Activated CD4-positive, alpha-beta T cell treated with anti-CD3 and anti-CD28 coated beads, Interleukin-2, Interleukin-4, amounts not matched to agents 100 ng/mL and 50 ng/mL, durations not matched to agents 16 hours and 8 hours (primary cell): ENCODE measurements at regions not wholly inside any gene's neighbourhood (a gene's known extent, or its start where the extent isn't known, plus 50 kb on each side); places are given as distances from the start of the nearest gene placed in this dataset.

Source experiments
- DNase-seq: peaks from one replicate; pipeline ENCODE4 v3.0.0-alpha.2; 2020; ENCODE audit warnings: low spot score

DNA sequence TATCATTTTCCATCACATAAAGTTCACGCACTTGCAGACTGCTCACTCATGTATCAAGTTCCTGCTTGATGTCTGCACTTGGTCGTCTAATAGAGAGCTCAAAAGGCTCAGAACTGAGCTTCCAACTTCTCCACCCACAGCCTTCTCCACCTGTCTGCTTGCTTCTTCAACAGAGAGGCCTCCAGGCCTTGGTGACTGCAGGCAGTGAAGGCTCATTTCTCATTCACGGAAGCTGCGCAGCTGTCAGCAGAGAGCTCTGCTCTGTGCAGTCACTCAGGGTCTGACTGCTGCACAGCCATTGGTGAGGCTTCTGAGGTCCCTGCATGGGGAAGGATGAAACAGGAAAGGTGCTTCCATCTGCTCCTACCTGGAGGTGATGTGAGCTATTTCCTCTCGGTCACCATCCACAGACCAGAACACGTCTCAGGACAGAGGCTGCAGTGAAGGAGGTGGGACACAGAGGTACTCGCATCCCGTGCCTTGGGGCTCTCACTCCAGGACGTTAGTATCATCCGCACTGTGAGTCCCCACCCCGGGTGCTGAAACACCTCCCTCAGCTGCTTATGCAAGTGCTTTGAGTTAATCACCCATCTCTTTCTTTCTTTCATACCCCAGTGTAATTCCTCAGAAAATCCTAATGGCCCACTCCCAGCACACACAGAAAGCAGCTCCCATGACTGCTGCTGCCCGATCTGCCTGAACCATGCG is 126.2 kb downstream of the TMEM18 start:
- DNase-seq = no peak

GRCh38 chr2:545711-546650 is 131.2 kb downstream of the TMEM18 start:
- no peak for DNase-seq

DNA sequence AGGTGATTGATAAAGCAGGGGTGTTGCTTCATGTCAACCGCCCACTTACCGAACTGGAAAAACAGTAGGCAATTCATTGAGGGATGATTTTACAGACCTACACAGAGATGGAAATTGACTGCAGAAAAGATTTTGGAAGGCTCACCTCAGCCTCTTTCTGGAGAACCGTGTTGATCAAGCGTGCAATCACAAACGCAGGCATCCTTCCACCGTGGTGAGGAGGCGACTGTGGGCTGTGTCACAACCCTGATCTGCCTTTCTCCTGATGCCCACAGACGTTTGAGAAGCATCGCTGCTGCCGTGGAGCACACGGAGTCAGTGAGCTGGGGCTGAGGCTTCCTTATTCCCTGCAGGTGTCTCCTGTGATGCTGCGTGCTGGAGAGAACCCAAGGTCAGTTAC is 132.0 kb downstream of the TMEM18 start:
- no peak for DNase-seq

DNA sequence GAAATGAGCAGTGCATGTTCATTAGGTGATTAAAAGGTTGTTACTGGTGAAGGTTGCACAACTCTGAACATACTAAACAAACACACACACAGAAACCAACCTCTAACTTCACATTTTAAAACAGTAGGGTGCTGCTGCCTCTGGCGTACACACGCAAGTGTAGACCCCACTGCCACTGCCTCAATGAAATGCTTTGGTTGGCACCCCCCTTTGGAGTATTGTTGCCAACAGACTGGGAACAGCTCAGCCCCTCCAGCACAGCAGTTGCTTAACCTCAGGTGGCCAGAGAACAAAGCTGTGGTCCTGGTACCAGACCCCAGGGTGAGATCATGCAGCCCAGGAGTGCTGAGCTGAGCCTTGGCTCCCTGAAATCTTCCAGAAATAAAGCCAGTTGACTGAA is 138.6 kb downstream of the TMEM18 start:
- DNase-seq = no peak

DNA sequence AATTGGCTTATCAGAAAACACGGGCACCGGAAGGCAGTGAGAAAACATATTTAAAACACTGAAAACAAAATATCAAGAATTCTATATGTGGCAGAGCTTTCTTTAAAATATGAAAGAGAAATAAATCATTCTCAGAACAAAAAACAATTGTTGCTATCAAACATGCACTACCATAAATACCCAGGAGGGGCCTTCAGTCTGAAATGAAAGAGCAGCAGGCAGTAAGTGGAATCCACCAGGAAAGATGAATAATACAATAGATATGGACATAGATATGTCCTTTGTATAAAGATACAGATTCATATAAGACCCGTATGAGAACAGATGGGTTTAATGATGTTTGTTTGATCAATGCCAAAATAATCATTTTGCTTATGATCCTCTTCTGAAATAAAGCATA is 142.0 kb downstream of the TMEM18 start:
- no peak for DNase-seq

DNA sequence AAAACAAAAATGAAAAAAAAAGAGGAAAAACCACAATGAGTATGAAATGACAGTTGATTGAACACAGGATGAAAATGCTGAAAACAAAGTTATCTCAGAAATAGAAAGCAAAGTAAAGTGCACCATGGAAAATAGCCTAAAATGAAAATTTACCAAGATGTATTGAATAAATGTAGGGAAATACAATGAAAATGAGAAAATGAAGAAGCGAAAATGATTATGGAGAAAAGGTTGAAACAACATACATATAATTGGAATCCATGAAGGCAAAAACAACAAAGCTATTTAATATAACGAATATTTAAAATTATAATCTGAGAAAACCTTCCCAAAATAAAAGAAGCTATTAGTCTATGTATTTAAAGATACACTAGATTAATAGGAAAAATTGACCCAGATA is 147.4 kb downstream of the TMEM18 start:
- DNase-seq = no peak

GRCh38 chr2:529424-529823 is 147.8 kb downstream of the TMEM18 start:
- no peak for DNase-seq

GRCh38 chr2:527581-527980 is 149.6 kb downstream of the TMEM18 start:
- no peak for DNase-seq

DNA sequence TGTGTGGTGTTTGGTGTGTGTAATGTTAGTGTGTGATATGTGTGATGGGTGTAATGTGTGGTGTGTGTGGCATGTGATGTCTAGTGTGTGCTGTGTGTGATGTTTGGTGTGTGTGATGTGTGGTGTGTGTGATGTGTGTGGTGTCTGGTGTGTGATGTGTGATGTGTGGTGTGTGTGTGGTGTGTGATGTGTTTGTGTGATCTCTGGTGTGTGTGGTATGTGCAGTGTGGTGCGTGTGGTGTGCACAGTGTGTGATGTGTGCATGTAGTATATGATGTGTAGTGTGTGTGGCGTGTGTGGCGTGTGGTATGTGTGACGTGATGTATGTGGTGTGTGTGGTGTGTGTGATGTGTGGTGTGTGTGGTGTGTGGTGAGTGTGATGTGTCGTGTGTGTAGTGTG is 150.3 kb downstream of the TMEM18 start:
- DNase-seq = no peak

- DNase-seq = no peak
These were observed 151.6 kb downstream of the TMEM18 start for GRCh38 chr2:525611-526010.

DNA sequence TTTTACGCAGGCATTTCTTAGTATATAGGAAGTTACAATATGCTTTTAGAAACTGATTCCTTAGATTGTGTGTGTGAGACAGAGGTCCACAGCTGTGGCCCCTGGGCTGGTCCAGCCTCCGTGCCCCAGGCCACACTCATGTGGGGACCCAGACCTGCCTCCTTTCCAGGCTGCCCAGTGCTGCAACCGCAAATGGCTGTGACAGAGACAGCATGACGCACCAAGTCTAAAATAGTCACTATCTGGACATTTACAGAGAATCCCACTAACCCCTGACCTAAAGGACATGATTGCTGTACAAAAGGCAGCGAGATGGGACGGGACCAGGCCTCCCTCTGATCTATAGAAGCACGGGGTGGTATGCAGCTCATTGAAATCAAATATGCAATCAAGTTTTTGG is 152.2 kb downstream of the TMEM18 start:
- DNase-seq = no peak

DNA sequence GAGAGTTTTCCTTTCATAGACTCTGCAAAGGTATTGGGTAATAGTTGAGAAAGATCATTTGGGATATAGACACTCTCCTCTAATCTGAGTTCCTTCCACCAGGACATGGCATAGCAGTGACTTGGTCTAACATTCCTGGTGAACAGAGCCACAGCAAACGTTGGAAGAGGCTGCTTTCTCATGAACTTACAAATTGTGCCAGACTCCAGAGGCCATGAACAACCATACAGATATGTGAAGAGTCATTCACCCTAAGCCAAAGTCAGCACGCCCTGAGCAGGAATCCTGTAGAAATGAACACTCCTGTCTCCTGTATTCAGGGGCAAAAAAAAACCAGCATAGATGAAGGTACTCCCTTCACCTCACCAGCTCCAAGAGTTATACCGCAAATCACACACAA is 152.8 kb downstream of the TMEM18 start:
- DNase-seq = no peak

DNA sequence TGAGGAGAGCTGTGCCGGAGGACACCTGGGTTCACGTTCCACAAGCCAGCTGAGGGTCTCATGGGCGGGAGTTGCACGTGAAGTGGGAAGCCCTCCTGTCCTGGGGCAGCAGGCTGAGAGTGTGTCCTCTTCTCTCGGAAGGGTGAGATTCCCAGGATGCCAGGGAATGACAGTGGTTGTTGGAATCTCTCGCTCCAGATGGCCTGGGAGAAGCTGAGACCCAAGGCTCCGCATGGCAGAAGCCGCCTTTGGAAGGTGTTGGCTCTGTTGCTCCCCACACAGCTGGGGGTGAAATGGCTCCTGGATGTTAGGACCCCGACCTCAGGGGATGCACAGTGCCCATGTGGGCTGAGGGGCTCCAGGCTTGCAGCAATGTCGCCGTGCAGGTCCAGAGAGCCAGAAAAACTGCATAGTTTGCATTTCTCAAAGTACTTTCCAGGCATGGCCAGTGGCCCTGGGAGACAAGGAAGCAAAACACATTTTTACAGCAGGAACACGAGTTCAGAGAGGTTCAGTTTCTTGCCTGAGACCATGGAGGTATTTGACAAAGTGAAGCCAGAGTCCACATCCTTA is 153.4 kb downstream of the TMEM18 start:
- DNase-seq = no peak

DNA sequence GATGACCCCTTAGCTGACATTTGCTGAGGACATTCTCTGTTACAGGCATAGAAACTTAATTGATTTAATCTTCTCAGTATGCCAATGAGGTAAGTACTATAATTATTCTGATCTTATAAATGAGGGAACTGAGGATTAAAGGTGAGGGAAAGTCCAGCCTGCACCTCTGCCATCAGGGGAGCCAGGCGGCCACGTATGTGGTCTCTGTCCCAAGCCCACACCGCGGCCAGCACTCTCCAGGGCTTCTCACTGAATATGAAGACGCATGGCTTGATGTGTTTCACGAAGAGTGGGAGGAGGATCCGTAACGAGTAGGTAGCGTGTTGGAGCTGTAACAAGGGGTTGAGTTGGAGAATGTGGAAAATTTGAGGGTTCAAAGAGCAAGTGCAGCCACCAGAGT is 154.4 kb downstream of the TMEM18 start:
- no peak for DNase-seq

DNA sequence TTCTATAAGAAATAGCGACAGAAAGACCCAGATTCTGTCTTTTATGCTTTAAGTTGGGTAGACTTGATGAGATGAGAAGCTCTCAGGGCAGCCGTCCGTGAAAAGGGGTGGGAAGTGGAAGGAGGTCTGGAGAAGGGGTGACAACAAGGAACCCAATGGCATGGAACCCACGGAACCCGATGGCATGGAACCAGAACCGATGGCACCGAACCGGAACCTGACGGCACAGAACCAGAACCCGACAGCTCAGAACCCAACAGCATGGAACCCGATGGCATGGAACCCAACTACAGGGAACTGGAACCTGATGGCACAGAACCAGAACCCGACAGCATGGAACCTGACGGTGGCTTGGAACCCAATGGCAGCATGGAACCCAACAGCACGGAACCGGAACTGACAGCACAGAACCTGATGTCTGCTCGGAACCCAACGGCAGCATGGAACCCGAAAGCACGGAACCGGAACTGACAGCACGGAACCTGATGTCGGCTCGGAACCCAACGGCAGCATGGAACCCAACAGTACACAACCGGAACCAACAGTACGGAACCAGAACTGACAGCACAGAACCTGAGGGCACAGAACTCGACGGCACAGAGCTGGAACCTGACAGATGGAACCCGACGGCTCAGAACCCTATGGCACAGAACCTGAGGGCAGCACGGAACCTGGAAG is 155.2 kb downstream of the TMEM18 start:
- DNase-seq = no peak

DNA sequence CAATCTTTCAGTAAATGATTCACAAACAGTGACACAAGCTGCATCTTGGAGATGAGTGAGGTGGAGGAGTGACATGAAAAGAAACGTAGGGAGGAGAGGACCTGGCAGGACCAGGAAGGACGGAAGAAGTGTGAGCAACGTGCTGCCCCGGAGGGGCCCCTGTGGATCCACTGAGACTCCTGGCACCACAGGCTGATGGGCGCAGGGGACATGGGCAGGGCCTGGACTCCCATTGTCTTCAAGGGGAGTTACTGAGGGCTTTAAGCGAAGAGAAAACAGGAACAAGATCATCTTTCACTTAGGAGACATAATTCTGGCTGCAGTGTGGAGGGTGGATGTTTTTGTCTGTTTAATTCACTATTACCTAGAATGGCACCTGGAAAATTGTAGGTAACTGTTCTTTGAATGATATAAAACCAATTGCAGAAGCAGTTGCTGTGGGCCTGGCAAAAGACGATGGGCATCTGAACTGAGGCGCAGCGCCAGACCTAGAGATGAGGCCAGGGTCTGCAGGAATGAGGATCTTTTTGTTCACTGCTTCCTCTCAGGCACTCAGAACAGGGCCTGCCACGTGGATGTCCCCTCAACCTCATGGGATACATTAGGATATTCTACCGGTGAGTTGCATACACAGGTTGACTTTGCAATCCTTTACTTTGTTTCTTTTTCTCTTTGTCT is 156.4 kb downstream of the TMEM18 start:
- no peak for DNase-seq

GRCh38 chr2:516944-517343 is 160.3 kb downstream of the TMEM18 start:
- no peak for DNase-seq

DNA sequence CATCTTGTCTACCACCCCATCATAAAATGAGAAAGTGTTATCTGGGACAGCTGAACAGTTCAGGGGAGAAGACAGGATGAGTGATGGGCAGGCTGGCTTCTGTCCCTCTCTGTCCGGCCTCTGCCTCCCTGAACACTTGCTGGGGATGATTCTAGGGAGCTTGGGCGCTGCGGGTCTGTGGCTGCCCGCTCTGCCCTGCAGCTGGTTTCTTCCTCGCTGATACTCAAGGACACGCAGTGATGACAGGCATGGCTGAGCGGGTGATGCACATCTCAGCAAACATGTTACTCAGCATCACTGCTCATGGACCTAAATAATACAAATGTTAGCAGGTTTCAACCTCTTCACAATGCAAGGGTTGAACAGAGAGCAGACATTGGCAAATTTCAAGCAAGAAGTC is 161.1 kb downstream of the TMEM18 start:
- no peak for DNase-seq

DNA sequence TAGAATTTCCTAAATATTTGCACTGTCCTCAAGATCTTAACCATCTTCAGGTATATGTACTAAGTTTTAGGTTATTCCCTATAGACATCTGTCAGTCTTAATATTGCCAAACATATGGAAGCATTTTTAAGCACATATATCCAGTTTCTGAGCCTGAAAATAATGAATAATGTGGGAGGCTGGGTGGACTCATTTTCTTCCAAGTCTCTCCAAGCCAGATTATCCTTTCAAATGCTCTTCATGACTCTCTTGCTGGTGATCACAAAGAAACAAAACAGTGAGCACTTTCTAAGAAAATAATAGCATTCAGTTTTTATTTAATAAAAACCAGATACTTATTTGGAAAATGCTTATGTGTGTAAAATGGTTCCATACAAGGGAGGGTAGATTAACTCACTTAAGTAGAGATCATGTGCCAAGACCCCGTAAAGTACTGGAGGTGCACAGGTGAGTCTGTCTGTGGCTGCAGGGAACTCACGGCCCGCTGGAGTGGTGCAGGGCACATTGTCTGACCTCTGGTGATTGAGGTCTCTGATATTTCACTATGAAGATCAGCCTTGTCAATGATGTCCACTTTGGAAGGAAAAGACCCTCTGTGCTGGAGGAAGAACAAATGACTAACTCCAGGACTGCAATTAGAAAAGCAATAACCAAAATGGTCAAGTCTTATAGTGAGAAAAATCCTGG is 161.6 kb downstream of the TMEM18 start:
- DNase-seq = no peak

DNA sequence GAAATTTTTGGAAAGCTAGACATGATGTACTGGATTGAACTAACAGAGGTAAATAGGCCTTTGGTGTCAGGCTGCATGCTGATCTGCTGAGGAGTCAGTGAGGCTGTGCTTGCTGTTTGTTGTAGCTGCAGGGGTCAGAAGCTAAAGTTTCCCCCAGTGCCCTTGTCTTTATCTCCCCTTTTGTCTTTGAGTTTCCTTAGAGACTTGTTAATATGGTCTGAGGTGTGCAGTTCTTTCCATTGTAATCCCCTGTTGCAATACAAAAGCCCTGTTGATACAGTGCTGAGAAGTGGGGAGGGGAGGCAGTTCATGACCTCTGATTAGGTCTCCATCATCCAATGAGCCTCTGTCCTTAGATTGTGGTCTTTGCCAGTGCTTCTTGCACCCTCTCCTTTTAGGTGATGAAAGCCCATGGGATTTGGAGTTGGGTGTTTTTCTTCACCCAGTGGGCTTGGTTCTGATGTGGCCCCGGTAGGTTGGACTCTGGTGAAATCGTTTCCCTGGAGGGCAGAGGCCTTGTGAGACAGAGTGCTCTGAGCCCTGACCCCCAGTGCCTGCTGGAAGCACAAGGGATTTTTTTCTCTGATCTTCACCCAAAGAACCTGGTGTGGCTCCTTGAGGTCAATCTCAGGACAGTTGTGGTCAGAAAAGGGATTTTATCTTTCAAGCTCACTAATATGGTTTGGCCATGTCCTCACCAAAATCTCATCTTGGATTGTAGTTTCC is 163.1 kb downstream of the TMEM18 start:
- DNase-seq = no peak

- no peak for DNase-seq
These were observed 166.4 kb downstream of the TMEM18 start for GRCh38 chr2:510839-511238.
